ENCODE measurements at regions not wholly inside any gene's neighbourhood (a gene's known extent, or its start where the extent isn't known, plus 50 kb on each side); places are given as distances from the start of the nearest gene placed in this dataset.

DNA sequence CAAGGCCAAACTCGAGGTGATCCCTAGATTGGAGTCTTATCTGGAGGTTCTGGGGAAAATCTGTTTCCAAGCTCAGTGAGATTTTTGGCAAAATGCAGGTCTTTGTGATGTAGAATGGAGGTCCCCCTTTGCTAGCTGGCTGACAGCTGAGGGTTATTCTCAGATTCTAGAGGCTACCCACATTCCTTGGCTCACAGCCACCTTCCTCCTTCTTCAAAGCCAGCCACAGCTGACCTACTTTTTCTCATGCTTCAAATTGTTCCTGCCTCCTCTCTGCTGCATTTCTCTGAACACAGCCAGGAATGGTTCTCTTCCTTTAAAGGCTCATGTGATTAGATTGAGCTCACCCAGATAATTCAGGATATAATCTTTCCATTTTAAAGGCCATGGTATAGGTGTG is 86.9 kb downstream of the VCX3A start:
- DNase-seq, result no peak
- CTCF ChIA-PET (ENCODE audit: partially characterized antibody), result no interaction called here
- no peaks in the 10 kb centered on the region for H3K36me3 ChIP-seq (ENCODE audit: insufficient read depth, low read length)
- H3K27me3 ChIP-seq (ENCODE audit: insufficient read depth, low read length), result no peaks in the 10 kb centered on the region
- H3K27ac ChIP-seq (ENCODE audit: low read depth, low read length), result no peak overlapping the region
- POLR2A ChIA-PET (ENCODE audit: partially characterized antibody), result no interaction called here
- Mint-ChIP-seq H3K27ac (peak overlapping the region in 1 of 7 donors; percentile 84), H3K9me3 (peaks cover 0 to 13% (median 2%) of the 10 kb centered on the region in 8 donors), H3K36me3 (no peaks in the 10 kb centered on the region), H3K27me3 (no peaks in the 10 kb centered on the region), H3K4me1 (no peaks in the 10 kb centered on the region), H3K4me3 (no peak overlapping the region)
- no peaks in the 10 kb centered on the region for H3K9me3 ChIP-seq (ENCODE audit: control insufficient read depth in 1 of 2, low read length in 2 of 2)
- H3K4me1 ChIP-seq (ENCODE audit: insufficient read depth, low read length), result no peaks in the 10 kb centered on the region
- H3K4me3 ChIP-seq (ENCODE audit: low read length in 2 of 2), result no peak overlapping the region
- intact Hi-C loops (cut with micrococcal nuclease), result no loop called here

DNA sequence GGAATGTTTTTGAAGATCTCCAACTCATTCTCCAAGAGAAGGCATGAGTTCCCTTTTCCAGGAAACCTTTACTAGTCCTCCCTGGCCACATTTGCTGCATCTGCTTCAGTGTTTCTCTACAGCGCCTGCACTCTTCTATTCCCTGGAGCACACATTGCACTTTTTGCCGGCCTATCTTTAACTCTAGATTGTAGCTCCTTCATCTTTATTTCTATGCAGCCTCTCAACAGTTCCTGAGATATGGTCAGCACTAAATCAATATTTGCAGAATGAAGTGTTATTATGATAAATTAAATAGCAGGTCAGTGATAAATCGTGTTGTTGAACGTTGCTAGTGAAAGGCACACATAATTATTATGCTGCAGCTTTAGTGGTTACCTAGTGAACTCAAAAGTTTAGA is 88.3 kb downstream of the VCX3A start:
- Histone ChIP-seq H3K27ac (ENCODE audit: low read depth, low read length) (no peak overlapping the region), H3K36me3 (ENCODE audit: insufficient read depth, low read length) (no peaks in the 10 kb centered on the region), H3K9me3 (ENCODE audit: control insufficient read depth in 1 of 2, low read length in 2 of 2) (no peaks in the 10 kb centered on the region), H3K4me1 (ENCODE audit: insufficient read depth, low read length) (no peaks in the 10 kb centered on the region), H3K27me3 (ENCODE audit: insufficient read depth, low read length) (no peaks in the 10 kb centered on the region), H3K4me3 (ENCODE audit: low read length in 2 of 2) (no peak overlapping the region)
- no peak for DNase-seq
- H3K27me3 Mint-ChIP-seq, result no peaks in the 10 kb centered on the region
- H3K27ac Mint-ChIP-seq, result no peak overlapping the region
- H3K4me3 Mint-ChIP-seq, result no peak overlapping the region
- POLR2A ChIA-PET (ENCODE audit: partially characterized antibody), result no interaction called here
- CTCF ChIA-PET (ENCODE audit: partially characterized antibody), result no interaction called here
- H3K9me3 Mint-ChIP-seq, result peaks cover 0 to 16% (median 4%) of the 10 kb centered on the region in 8 donors
- H3K4me1 Mint-ChIP-seq, result no peaks in the 10 kb centered on the region
- intact Hi-C loops (cut with micrococcal nuclease), result no loop called here
- no peaks in the 10 kb centered on the region for H3K36me3 Mint-ChIP-seq

DNA sequence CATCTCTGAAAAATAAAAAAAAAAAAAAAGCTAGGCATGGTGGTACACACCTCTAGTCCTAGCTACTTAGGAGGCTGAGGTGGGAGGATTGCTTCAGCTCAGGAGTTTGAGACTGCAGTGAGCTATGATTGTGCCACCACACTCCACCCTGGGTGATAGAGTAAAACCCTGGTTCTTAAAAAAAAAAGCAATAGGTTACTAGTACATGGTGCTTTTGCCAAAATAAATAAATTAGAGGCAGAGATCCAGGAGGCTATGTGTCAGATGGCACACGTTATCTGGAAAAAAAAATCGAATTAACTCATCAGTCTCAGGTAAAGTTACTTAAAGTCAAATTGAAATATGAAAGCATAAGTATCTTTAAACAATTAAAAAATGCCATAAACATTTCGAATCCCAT is 94.3 kb downstream of the VCX3A start:
- POLR2A ChIA-PET (ENCODE audit: partially characterized antibody), result no interaction called here

DNA sequence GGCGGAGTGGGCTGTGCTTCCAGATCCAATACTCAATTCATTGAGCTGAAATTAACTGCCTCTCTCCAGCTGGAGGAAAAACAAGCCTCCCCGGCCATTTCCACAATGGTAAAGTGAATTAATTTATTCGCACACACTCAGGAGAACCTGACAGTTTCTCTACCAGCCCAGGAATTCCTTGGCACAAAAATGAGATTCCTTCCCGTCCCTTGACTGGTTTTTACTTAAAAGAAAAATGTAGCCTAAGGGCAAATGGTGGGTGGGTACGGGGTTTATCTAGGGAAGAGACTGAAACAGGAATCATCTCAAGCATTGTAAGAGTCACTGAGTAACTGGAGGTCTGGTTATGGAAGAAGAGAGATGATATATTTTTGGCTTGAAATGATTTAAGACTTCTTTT is 102.7 kb downstream of the VCX3A start:
- Histone ChIP-seq H3K4me1 (ENCODE audit: insufficient read depth, low read length) (no peaks in the 10 kb centered on the region), H3K27ac (ENCODE audit: low read depth, low read length) (no peak overlapping the region), H3K27me3 (ENCODE audit: insufficient read depth, low read length) (no peaks in the 10 kb centered on the region), H3K4me3 (ENCODE audit: low read length in 2 of 2) (no peak overlapping the region), H3K9me3 (ENCODE audit: control insufficient read depth in 1 of 2, low read length in 2 of 2) (no peaks in the 10 kb centered on the region), H3K36me3 (ENCODE audit: insufficient read depth, low read length) (no peaks in the 10 kb centered on the region)
- H3K36me3 Mint-ChIP-seq, result no peaks in the 10 kb centered on the region
- peaks cover 0 to 6% (median 1%) of the 10 kb centered on the region in 8 donors for H3K9me3 Mint-ChIP-seq
- H3K27ac Mint-ChIP-seq, result no peak overlapping the region
- H3K4me1 Mint-ChIP-seq, result no peaks in the 10 kb centered on the region
- ChIA-PET CTCF (ENCODE audit: partially characterized antibody) (no interaction called here), POLR2A (ENCODE audit: partially characterized antibody) (no interaction called here)
- no peak overlapping the region for H3K4me3 Mint-ChIP-seq
- DNase-seq, result no peak
- intact Hi-C loops (cut with micrococcal nuclease), result no loop called here
- peaks cover 0 to 2% of the 10 kb centered on the region in 2 donors for H3K27me3 Mint-ChIP-seq

More for the DNA sequence above, 94.3 kb downstream of the VCX3A start:
- H3K27me3 ChIP-seq (ENCODE audit: insufficient read depth, low read length), result no peaks in the 10 kb centered on the region
- H3K27ac ChIP-seq (ENCODE audit: low read depth, low read length), result no peak overlapping the region
- no peaks in the 10 kb centered on the region for H3K36me3 ChIP-seq (ENCODE audit: insufficient read depth, low read length)
- no peak overlapping the region for H3K4me3 Mint-ChIP-seq
- no peaks in the 10 kb centered on the region for H3K27me3 Mint-ChIP-seq
- no peaks in the 10 kb centered on the region for H3K4me1 ChIP-seq (ENCODE audit: insufficient read depth, low read length)
- H3K9me3 ChIP-seq (ENCODE audit: control insufficient read depth in 1 of 2, low read length in 2 of 2), result no peaks in the 10 kb centered on the region
- H3K4me3 ChIP-seq (ENCODE audit: low read length in 2 of 2), result no peak overlapping the region
- H3K36me3 Mint-ChIP-seq, result no peaks in the 10 kb centered on the region
- H3K4me1 Mint-ChIP-seq, result no peaks in the 10 kb centered on the region
- CTCF ChIA-PET (ENCODE audit: partially characterized antibody), result no interaction called here
- peaks cover 0 to 8% (median 2%) of the 10 kb centered on the region in 8 donors for H3K9me3 Mint-ChIP-seq
- H3K27ac Mint-ChIP-seq, result no peak overlapping the region
- no peak for DNase-seq
- intact Hi-C loops (cut with micrococcal nuclease), result no loop called here

DNA sequence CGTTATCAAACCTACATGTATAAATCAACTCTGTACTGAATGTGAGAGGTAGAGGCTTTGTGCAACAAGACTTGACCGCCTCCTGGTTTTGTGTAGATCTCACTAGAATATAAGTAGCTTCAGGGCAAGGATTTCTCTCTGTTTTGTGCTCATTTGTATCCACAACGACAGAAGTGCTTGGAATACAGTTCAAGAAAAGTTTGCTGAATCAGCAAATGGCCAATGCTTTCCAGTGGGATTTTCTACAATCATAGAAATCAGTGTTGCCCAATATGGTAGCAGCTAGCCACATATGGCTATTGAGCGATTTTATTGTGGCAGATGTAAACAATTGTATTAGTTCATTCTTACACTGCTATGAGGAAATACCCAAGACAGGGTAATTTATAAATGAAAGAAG is 127.4 kb downstream of the VCX3A start:
- intact Hi-C loops (cut with micrococcal nuclease), result no loop called here
- ChIA-PET CTCF (ENCODE audit: partially characterized antibody) (no interaction called here), POLR2A (ENCODE audit: partially characterized antibody) (no interaction called here)
- Histone ChIP-seq H3K4me3 (ENCODE audit: low read length in 2 of 2) (no peak overlapping the region), H3K27ac (ENCODE audit: low read depth, low read length) (no peak overlapping the region), H3K9me3 (ENCODE audit: control insufficient read depth in 1 of 2, low read length in 2 of 2) (no peaks in the 10 kb centered on the region), H3K27me3 (ENCODE audit: insufficient read depth, low read length) (no peaks in the 10 kb centered on the region), H3K36me3 (ENCODE audit: insufficient read depth, low read length) (no peaks in the 10 kb centered on the region), H3K4me1 (ENCODE audit: insufficient read depth, low read length) (no peaks in the 10 kb centered on the region)
- Mint-ChIP-seq H3K27me3 (no peaks in the 10 kb centered on the region), H3K4me1 (no peaks in the 10 kb centered on the region), H3K9me3 (peaks cover 0 to 18% (median 5%) of the 10 kb centered on the region in 8 donors), H3K27ac (no peak overlapping the region), H3K4me3 (no peak overlapping the region), H3K36me3 (no peaks in the 10 kb centered on the region)
- no peak for DNase-seq

DNA sequence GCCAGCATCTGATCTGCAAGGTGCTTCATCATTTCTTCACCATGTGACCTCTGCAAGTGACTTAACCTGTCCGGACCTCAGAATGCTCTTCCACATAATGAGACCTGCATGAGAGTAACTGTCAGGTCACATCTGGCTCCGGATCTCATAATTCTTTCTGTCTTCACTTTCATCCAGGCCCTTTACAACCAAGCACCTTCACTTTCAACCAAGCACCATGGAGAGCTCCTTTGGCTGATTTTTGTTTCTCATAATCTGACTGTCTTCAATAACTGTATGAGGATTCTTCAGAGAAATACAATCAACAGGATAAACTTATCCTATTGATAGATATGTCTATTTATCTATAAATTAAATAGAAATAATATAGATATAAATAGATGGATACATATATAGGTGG is 148.1 kb downstream of the VCX3A start:
- Mint-ChIP-seq H3K9me3 (peaks cover 0 to 10% (median 6%) of the 10 kb centered on the region in 8 donors), H3K4me3 (no peak overlapping the region), H3K36me3 (no peaks in the 10 kb centered on the region), H3K4me1 (no peaks in the 10 kb centered on the region), H3K27ac (no peak overlapping the region), H3K27me3 (no peaks in the 10 kb centered on the region)
- H3K36me3 ChIP-seq (ENCODE audit: insufficient read depth, low read length), result no peaks in the 10 kb centered on the region
- intact Hi-C loops (cut with micrococcal nuclease), result no loop called here
- CTCF ChIA-PET (ENCODE audit: partially characterized antibody), result no interaction called here
- no peaks in the 10 kb centered on the region for H3K9me3 ChIP-seq (ENCODE audit: control insufficient read depth in 1 of 2, low read length in 2 of 2)
- no peak for DNase-seq
- no peaks in the 10 kb centered on the region for H3K4me1 ChIP-seq (ENCODE audit: insufficient read depth, low read length)
- no peak overlapping the region for H3K4me3 ChIP-seq (ENCODE audit: low read length in 2 of 2)
- POLR2A ChIA-PET (ENCODE audit: partially characterized antibody), result no interaction called here
- no peak overlapping the region for H3K27ac ChIP-seq (ENCODE audit: low read depth, low read length)
- no peaks in the 10 kb centered on the region for H3K27me3 ChIP-seq (ENCODE audit: insufficient read depth, low read length)

DNA sequence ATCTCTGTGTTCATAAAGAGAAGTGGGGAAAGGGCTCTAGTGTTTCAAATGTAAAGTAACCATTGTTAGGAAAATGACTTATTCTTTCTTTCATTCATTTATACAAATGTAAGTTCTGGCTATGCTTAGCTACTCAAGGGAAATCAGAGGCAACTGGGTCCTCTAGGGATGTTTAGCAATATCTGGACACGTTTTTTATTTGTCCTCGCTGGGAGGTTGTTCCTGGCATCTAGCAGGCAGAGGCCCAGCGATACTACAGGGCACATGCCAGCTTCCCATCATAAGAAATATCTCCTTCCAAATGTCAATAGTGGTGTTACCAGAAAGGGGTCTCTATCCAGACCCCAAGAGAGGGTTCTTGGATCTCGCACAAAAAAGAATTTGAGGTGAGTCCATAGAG is 150.0 kb downstream of the VCX3A start:
- Mint-ChIP-seq H3K4me1 (no peaks in the 10 kb centered on the region), H3K27ac (no peak overlapping the region), H3K27me3 (no peaks in the 10 kb centered on the region), H3K4me3 (no peak overlapping the region), H3K9me3 (peaks cover 0 to 13% (median 6%) of the 10 kb centered on the region in 8 donors), H3K36me3 (no peaks in the 10 kb centered on the region)
- ChIA-PET POLR2A (ENCODE audit: partially characterized antibody) (no interaction called here), CTCF (ENCODE audit: partially characterized antibody) (no interaction called here)
- intact Hi-C loops (cut with micrococcal nuclease), result no loop called here
- Histone ChIP-seq H3K9me3 (ENCODE audit: control insufficient read depth in 1 of 2, low read length in 2 of 2) (no peaks in the 10 kb centered on the region), H3K36me3 (ENCODE audit: insufficient read depth, low read length) (no peaks in the 10 kb centered on the region), H3K27ac (ENCODE audit: low read depth, low read length) (no peak overlapping the region), H3K4me1 (ENCODE audit: insufficient read depth, low read length) (no peaks in the 10 kb centered on the region), H3K27me3 (ENCODE audit: insufficient read depth, low read length) (no peaks in the 10 kb centered on the region), H3K4me3 (ENCODE audit: low read length in 2 of 2) (no peak overlapping the region)
- DNase-seq, result no peak

DNA sequence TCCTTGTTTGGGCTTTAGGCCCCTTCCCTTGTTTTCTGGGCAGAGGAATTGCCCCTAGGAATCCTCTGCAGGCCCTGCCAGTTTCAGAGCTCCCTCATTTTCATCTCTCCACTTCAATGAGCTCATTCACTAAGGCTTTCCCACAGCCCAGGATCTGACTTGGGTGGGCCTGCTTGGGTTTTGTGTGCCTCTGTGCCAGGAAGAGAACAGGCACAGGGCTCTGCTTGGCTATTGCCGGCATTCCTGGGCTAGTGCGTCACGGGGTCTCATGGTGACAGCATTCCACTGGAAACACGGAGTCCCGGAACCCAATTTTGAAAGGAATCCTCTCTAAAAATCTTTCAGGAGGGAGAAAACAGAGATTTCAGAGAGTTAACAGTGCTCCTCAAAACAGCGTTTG is 150.5 kb downstream of the VCX3A start:
- no peak for DNase-seq
- peaks cover 0 to 13% (median 6%) of the 10 kb centered on the region in 8 donors for H3K9me3 Mint-ChIP-seq
- no peaks in the 10 kb centered on the region for H3K27me3 Mint-ChIP-seq
- H3K36me3 Mint-ChIP-seq, result no peaks in the 10 kb centered on the region
- Histone ChIP-seq H3K36me3 (ENCODE audit: insufficient read depth, low read length) (no peaks in the 10 kb centered on the region), H3K4me3 (ENCODE audit: low read length in 2 of 2) (no peak overlapping the region), H3K9me3 (ENCODE audit: control insufficient read depth in 1 of 2, low read length in 2 of 2) (no peaks in the 10 kb centered on the region), H3K27me3 (ENCODE audit: insufficient read depth, low read length) (no peaks in the 10 kb centered on the region), H3K4me1 (ENCODE audit: insufficient read depth, low read length) (no peaks in the 10 kb centered on the region), H3K27ac (ENCODE audit: low read depth, low read length) (no peak overlapping the region)
- H3K27ac Mint-ChIP-seq, result no peak overlapping the region
- intact Hi-C loops (cut with micrococcal nuclease), result no loop called here
- H3K4me1 Mint-ChIP-seq, result no peaks in the 10 kb centered on the region
- H3K4me3 Mint-ChIP-seq, result no peak overlapping the region
- POLR2A ChIA-PET (ENCODE audit: partially characterized antibody), result no interaction called here
- CTCF ChIA-PET (ENCODE audit: partially characterized antibody), result no interaction called here

Data from CD4-positive, alpha-beta memory T cell (primary cell).